Neural cell (in vitro differentiated cells): ENCODE measurements at regions not wholly inside any gene's neighbourhood (a gene's known extent, or its start where the extent isn't known, plus 50 kb on each side); places are given as distances from the start of the nearest gene placed in this dataset.

Source experiments
- H2AFZ ChIP-seq: fragments of 200-600, 300-800 bp; sonication (generic), shearing (Covaris generic); 2 replicates; pipeline ENCODE4 v1.6.0; 2014; ENCODE audit warnings: low read depth, mild to moderate bottlenecking, antibody characterized with exemption, low read length, moderate library complexity
- H3F3A ChIP-seq: fragments of 200-600 bp; shearing (Covaris generic); 2 replicates; pipeline ENCODE4 v1.6.1; 2016; ENCODE audit warnings: mild to moderate bottlenecking, moderate library complexity, mixed read lengths, antibody characterized with exemption, low read length; ENCODE audit not compliant: insufficient read depth, poor library complexity, severe bottlenecking
- H3K27ac ChIP-seq: fragments of 200-600, 300-800 bp; sonication (generic), shearing (Covaris generic); 2 replicates; pipeline ENCODE4 v1.5.1; 2014; ENCODE audit warnings: mild to moderate bottlenecking, low read length, moderate library complexity
- H3K27me3 ChIP-seq: fragments of 300-800, 200-600 bp; sonication (generic), shearing (Covaris generic); 2 replicates; pipeline ENCODE4 v1.6.0; 2014; ENCODE audit warnings: mild to moderate bottlenecking, low read depth, low read length, moderate library complexity; ENCODE audit not compliant: insufficient read depth
- H3K36me3 ChIP-seq: fragments of 300-800, 200-600 bp; sonication (generic), shearing (Covaris generic); 2 replicates; pipeline ENCODE4 v1.5.1; 2014; ENCODE audit warnings: mild to moderate bottlenecking, antibody characterized with exemption, low read length, moderate library complexity; ENCODE audit not compliant: insufficient read depth
- H3K4me2 ChIP-seq: fragments of 300-800, 200-600 bp; sonication (generic), shearing (Covaris generic); 2 replicates; pipeline ENCODE4 v1.6.0; 2014; ENCODE audit warnings: mild to moderate bottlenecking, low read length
- H3K4me3 ChIP-seq: fragments of 300-800, 200-600 bp; sonication (generic), shearing (Covaris generic); 2 replicates; pipeline ENCODE4 v1.5.1; 2014; ENCODE audit warnings: mild to moderate bottlenecking, low read length, moderate library complexity
- H3K79me2 ChIP-seq: fragments of 200-600 bp; shearing (Covaris generic); replicated peaks from 2 replicates; pipeline ENCODE4 v1.6.0; 2014; ENCODE audit warnings: mild to moderate bottlenecking, low read length, moderate library complexity; ENCODE audit not compliant: insufficient read depth
- H3K9ac ChIP-seq: fragments of 300-800, 200-600 bp; sonication (generic), shearing (Covaris generic); 2 replicates; pipeline ENCODE4 v1.6.1; 2016; ENCODE audit warnings: mild to moderate bottlenecking, low read length, mixed read lengths
- H3K9me2 ChIP-seq: fragments of 200-600 bp; shearing (Covaris generic); 2 replicates; pipeline ENCODE4 v1.6.1; 2016; ENCODE audit warnings: mild to moderate bottlenecking, low read length, mixed read lengths; ENCODE audit not compliant: insufficient read depth
- H3K9me3 ChIP-seq: fragments of 200-600, 300-800 bp; sonication (generic), shearing (Covaris generic); 2 replicates; pipeline ENCODE4 v1.6.1; 2016; ENCODE audit warnings: mild to moderate bottlenecking, mixed run types, low read length, moderate library complexity, mixed read lengths
- H4K20me1 ChIP-seq: fragments of 200-600 bp; shearing (Covaris generic); 2 replicates; pipeline ENCODE4 v1.6.1; 2016; ENCODE audit warnings: mild to moderate bottlenecking, mixed run types; ENCODE audit not compliant: insufficient read depth
- EP300 ChIP-seq: fragments of 450-650 bp; conservative IDR thresholded peaks from 2 replicates; pipeline ENCODE4 v1.6.1; 2014; ENCODE audit warnings: antibody characterized with exemption, mild to moderate bottlenecking, moderate library complexity; ENCODE audit not compliant: poor library complexity, severe bottlenecking
- EZH2 ChIP-seq: fragments of 200-600, 300-800 bp; shearing (Covaris generic), sonication (generic); IDR thresholded peaks from 2 replicates; pipeline ENCODE4 v1.6.1; 2014; ENCODE audit warnings: antibody characterized with exemption, low read length, borderline replicate concordance, mild to moderate bottlenecking; ENCODE audit not compliant: insufficient read depth, poor library complexity, severe bottlenecking
- MXI1 ChIP-seq: fragments of 450-650 bp; conservative IDR thresholded peaks from 2 replicates; pipeline ENCODE4 v1.6.1; 2014; ENCODE audit warnings: antibody characterized with exemption, mild to moderate bottlenecking; ENCODE audit not compliant: poor library complexity, severe bottlenecking
- POLR2AphosphoS5 ChIP-seq: IDR thresholded peaks from 2 replicates; pipeline ENCODE4 v1.6.1; 2012
- RAD21 ChIP-seq: fragments of 450-650 bp; conservative IDR thresholded peaks from 2 replicates; pipeline ENCODE4 v1.6.1; 2014; ENCODE audit warnings: antibody characterized with exemption, mild to moderate bottlenecking, moderate library complexity
- SMC3 ChIP-seq: fragments of 450-650 bp; conservative IDR thresholded peaks from 2 replicates; pipeline ENCODE4 v1.6.1; 2014; ENCODE audit warnings: antibody characterized with exemption, mild to moderate bottlenecking, moderate library complexity; ENCODE audit not compliant: poor library complexity
- TAF1 ChIP-seq: IDR thresholded peaks from 2 replicates; pipeline ENCODE4 v1.6.1; 2012; ENCODE audit warnings: low read depth
- TF ChIP-seq, protein P1 (sequence below): fragments of 450-650 bp; IDR thresholded peaks from 2 replicates; pipeline ENCODE4 v1.5.1; 2014; ENCODE audit warnings: antibody characterized with exemption, mild to moderate bottlenecking, moderate library complexity; ENCODE audit not compliant: poor library complexity, severe bottlenecking
- TF ChIP-seq, protein P2 (sequence below): IDR thresholded peaks from 2 replicates; pipeline ENCODE4 v1.6.1; 2012; ENCODE audit warnings: borderline replicate concordance

- Histone ChIP-seq H3K4me3 (no peak overlapping the region), H3K79me2 (no peaks in the 10 kb centered on the region), H3K9ac (no peak overlapping the region), H3K9me2 (no peaks in the 10 kb centered on the region), H3K27ac (no peak overlapping the region), H4K20me1 (no peaks in the 10 kb centered on the region), H3K36me3 (no peaks in the 10 kb centered on the region), H2AFZ (no peak overlapping the region), H3K27me3 (no peaks in the 10 kb centered on the region), H3F3A (no peaks in the 10 kb centered on the region), H3K4me2 (no peak overlapping the region), H3K9me3 (no peaks in the 10 kb centered on the region)
- no peak for TF ChIP-seq EP300
- TF ChIP-seq MXI1: no peak
- TF ChIP-seq EZH2: no peak
- TF ChIP-seq TAF1: no peak
- TF ChIP-seq, protein P1, sequence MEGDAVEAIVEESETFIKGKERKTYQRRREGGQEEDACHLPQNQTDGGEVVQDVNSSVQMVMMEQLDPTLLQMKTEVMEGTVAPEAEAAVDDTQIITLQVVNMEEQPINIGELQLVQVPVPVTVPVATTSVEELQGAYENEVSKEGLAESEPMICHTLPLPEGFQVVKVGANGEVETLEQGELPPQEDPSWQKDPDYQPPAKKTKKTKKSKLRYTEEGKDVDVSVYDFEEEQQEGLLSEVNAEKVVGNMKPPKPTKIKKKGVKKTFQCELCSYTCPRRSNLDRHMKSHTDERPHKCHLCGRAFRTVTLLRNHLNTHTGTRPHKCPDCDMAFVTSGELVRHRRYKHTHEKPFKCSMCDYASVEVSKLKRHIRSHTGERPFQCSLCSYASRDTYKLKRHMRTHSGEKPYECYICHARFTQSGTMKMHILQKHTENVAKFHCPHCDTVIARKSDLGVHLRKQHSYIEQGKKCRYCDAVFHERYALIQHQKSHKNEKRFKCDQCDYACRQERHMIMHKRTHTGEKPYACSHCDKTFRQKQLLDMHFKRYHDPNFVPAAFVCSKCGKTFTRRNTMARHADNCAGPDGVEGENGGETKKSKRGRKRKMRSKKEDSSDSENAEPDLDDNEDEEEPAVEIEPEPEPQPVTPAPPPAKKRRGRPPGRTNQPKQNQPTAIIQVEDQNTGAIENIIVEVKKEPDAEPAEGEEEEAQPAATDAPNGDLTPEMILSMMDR: no peak
- TF ChIP-seq, protein P2, sequence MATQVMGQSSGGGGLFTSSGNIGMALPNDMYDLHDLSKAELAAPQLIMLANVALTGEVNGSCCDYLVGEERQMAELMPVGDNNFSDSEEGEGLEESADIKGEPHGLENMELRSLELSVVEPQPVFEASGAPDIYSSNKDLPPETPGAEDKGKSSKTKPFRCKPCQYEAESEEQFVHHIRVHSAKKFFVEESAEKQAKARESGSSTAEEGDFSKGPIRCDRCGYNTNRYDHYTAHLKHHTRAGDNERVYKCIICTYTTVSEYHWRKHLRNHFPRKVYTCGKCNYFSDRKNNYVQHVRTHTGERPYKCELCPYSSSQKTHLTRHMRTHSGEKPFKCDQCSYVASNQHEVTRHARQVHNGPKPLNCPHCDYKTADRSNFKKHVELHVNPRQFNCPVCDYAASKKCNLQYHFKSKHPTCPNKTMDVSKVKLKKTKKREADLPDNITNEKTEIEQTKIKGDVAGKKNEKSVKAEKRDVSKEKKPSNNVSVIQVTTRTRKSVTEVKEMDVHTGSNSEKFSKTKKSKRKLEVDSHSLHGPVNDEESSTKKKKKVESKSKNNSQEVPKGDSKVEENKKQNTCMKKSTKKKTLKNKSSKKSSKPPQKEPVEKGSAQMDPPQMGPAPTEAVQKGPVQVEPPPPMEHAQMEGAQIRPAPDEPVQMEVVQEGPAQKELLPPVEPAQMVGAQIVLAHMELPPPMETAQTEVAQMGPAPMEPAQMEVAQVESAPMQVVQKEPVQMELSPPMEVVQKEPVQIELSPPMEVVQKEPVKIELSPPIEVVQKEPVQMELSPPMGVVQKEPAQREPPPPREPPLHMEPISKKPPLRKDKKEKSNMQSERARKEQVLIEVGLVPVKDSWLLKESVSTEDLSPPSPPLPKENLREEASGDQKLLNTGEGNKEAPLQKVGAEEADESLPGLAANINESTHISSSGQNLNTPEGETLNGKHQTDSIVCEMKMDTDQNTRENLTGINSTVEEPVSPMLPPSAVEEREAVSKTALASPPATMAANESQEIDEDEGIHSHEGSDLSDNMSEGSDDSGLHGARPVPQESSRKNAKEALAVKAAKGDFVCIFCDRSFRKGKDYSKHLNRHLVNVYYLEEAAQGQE: no peak
- no peak for TF ChIP-seq SMC3
- TF ChIP-seq POLR2AphosphoS5: no peak
- no peak for TF ChIP-seq RAD21
Observed at GRCh38 chr12:108060067-108060466, 69.0 kb upstream of the WSCD2 start.

- TF ChIP-seq POLR2AphosphoS5 (no peak), EZH2 (no peak), MXI1 (no peak), RAD21 (no peak), TAF1 (no peak), EP300 (no peak), SMC3 (no peak)
- TF ChIP-seq, protein P2: no peak
- TF ChIP-seq, protein P1: no peak
- H3K9ac ChIP-seq: no peak overlapping the region
- no peak overlapping the region for H3K4me2 ChIP-seq
- H4K20me1 ChIP-seq: no peaks in the 10 kb centered on the region
- H3K27me3 ChIP-seq: no peaks in the 10 kb centered on the region
- H3K9me3 ChIP-seq: no peaks in the 10 kb centered on the region
- no peaks in the 10 kb centered on the region for H3F3A ChIP-seq
- H3K4me3 ChIP-seq: no peak overlapping the region
- H3K79me2 ChIP-seq: no peaks in the 10 kb centered on the region
- H3K9me2 ChIP-seq: no peaks in the 10 kb centered on the region
- H3K36me3 ChIP-seq: no peaks in the 10 kb centered on the region
- H3K27ac ChIP-seq: no peak overlapping the region
- H2AFZ ChIP-seq: no peak overlapping the region
Observed at GRCh38 chr12:108060903-108061302, 68.2 kb upstream of the WSCD2 start.
